C4-2B (cell line): ENCODE measurements at regions not wholly inside any gene's neighbourhood (a gene's known extent, or its start where the extent isn't known, plus 50 kb on each side); places are given as distances from the start of the nearest gene placed in this dataset.

ENCODE experiments used
- H3K27ac ChIP-seq: fragments of 450-650 bp; 2 replicates; pipeline ENCODE4 v1.5.1; 2017
- ZFX ChIP-seq: fragments of 450-650 bp; IDR thresholded peaks from 2 replicates; pipeline ENCODE4 v1.6.1; 2017
- TF ChIP-seq, protein P1 (sequence below): fragments of 450-650 bp; conservative IDR thresholded peaks from 2 replicates; pipeline ENCODE4 v1.5.1; 2017; ENCODE audit warnings: mild to moderate bottlenecking

DNA sequence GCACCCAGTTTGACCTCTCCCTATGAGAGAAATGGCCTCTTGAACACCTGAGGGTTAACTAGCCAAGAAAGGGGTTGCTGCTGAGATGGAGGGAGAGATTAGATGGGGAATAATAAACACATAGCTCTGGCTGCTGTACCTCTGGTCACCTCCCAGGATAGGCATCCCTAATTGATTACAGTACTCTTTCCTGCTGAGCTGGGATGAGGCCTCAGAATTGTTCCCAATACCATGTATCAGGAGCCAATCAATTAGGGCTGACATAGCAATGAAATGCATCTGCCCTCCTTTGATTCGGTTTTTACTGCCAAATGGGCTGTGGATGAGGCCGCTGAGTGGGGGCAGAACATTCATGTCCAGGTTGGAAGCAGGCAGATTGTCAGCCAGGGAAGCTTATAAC lies 339.4 kb upstream of the SLCO3A1 start:
- TF ChIP-seq, protein P1, sequence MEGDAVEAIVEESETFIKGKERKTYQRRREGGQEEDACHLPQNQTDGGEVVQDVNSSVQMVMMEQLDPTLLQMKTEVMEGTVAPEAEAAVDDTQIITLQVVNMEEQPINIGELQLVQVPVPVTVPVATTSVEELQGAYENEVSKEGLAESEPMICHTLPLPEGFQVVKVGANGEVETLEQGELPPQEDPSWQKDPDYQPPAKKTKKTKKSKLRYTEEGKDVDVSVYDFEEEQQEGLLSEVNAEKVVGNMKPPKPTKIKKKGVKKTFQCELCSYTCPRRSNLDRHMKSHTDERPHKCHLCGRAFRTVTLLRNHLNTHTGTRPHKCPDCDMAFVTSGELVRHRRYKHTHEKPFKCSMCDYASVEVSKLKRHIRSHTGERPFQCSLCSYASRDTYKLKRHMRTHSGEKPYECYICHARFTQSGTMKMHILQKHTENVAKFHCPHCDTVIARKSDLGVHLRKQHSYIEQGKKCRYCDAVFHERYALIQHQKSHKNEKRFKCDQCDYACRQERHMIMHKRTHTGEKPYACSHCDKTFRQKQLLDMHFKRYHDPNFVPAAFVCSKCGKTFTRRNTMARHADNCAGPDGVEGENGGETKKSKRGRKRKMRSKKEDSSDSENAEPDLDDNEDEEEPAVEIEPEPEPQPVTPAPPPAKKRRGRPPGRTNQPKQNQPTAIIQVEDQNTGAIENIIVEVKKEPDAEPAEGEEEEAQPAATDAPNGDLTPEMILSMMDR = no peak
- no peak for TF ChIP-seq ZFX
- no peak overlapping the region for H3K27ac ChIP-seq

DNA sequence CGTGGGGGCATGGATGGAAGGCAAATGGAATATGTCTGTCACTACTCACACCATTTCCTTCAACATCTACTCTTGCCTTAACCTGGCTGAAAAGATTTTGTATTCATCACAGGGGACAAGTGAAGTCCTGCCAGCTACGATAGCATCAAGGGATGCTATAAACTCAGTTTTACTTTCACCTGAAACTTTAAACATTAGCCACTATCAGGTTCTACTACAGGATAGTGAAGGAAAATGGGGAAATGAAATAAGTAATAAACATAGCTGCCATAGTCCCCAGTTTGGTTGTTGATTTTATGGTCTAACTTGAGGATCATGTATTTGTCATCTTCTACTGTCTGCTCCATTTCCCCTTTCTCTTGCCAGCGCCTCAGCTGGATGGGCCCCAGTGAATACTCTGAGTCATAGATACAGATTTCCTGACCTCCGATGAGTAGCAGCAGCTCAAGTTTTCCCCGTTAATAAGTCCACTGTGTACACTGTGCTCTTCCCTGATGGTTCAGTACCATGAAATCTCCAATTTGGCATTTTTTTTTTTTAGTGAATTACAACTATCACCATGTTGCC lies 338.2 kb upstream of the SLCO3A1 start:
- H3K27ac ChIP-seq = no peak overlapping the region
- no peak for TF ChIP-seq ZFX
- TF ChIP-seq, protein P1 = no peak

GRCh38 chr15:91516866-91517265 lies 336.6 kb upstream of the SLCO3A1 start:
- H3K27ac ChIP-seq = no peak overlapping the region
- TF ChIP-seq, protein P1 = no peak
- TF ChIP-seq ZFX = no peak

- no peak overlapping the region for H3K27ac ChIP-seq
- TF ChIP-seq ZFX = no peak
- TF ChIP-seq, protein P1 = no peak
Observed at GRCh38 chr15:91517491-91518200, 335.9 kb upstream of the SLCO3A1 start.

- TF ChIP-seq, protein P1 = no peak
- TF ChIP-seq ZFX = no peak
Observed at GRCh38 chr15:91520850-91521249, 332.7 kb upstream of the SLCO3A1 start.

DNA sequence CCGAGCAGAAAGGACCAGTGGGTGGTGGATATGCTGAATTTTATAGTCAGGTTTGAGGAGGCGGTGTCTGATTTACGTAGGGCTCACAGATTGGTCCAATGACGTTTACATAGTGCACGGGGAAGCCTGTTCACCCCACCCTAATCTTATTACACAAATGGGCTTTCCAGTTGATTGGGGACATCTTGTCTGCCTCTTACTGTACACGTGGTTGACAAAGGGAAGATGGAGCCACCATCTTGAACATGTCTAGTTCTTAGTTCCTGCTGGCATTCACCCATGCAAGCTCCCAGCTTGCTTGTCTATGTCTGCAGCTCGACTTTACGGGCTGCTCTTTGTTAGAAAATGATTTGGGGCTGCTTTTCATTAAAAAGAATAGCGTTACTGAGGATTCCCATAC lies 332.0 kb upstream of the SLCO3A1 start:
- no peak overlapping the region for H3K27ac ChIP-seq
- no peak for TF ChIP-seq ZFX
- TF ChIP-seq, protein P1 = no peak

More at GRCh38 chr15:91520850-91521249, 332.7 kb upstream of the SLCO3A1 start:
- H3K27ac ChIP-seq = no peak overlapping the region

DNA sequence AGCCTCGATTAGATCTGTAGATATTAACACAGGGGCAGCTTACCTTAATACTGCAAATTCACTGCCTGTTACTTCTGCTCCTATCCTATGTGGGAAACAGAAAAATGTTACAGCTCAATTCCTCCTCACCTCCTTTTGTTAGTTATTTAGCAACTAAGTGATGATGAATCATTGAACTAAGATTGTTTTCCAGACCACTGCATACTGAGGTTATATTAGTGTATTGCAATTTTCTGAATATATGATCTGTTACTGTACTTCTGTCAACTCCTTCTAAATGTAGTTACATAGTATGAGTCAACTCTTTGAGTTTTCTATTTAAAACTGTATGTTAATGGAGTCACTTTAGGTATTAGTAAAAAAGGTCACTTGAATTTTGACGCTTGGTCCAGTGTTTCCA lies 331.5 kb upstream of the SLCO3A1 start:
- TF ChIP-seq ZFX = no peak
- TF ChIP-seq, protein P1 = no peak

More for the DNA sequence above, 331.5 kb upstream of the SLCO3A1 start:
- H3K27ac ChIP-seq = no peak overlapping the region
